DOHH2 (cell line): ENCODE measurements at regions not wholly inside any gene's neighbourhood (a gene's known extent, or its start where the extent isn't known, plus 50 kb on each side); places are given as distances from the start of the nearest gene placed in this dataset.

ENCODE experiments used
- CTCF ChIP-seq: fragments of 200-600 bp; sonication (generic); IDR thresholded peaks from one replicate; pipeline ENCODE4 v1.5.1; 2014; ENCODE audit warnings: antibody characterized with exemption, mild to moderate bottlenecking, low read depth, low read length; ENCODE audit not compliant: poor library complexity, severe bottlenecking
- EZH2phosphoT487 ChIP-seq: fragments of 200-600 bp; sonication (generic); IDR thresholded peaks from 2 replicates; pipeline ENCODE4 v1.6.1; 2017; ENCODE audit warnings: borderline replicate concordance, mild to moderate bottlenecking, antibody characterized with exemption, low read length, moderate library complexity, mixed read lengths

DNA sequence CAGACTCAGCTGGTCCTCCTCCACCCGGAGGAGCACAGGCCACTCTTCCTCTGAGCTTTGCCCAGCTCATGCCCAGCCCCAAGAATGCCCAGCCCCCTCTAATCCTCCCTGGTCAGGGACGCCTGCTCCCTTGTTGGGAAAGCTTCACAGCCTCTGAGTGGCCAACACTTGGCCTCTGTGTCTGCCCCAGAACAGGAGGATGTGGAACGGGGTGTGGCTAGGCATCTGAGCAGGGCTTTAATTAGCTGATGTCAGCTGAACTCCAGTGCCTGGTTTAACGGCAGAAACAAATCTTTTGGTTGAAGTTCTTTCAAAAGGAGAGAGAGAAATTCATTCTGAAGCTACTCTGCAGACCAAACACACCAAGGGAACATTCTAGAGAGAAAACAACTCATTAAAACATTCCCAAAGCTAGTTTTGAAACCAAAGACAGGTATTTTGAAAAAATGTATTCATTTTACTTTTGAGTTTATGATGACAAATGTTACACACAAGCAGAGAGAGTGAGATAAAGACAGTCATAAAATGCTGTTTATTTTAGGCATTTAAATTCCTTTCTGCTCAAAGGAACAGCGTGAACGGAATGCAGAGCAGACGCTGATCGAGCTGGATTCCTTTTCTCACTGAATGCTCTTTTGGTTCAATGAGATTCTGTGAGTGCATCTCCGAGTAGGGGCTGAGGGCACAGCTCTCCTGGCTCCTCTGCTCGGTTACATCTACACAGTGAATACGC lies 63.8 kb downstream of the RTP5 start:
- no peak for TF ChIP-seq CTCF
- no peak for TF ChIP-seq EZH2phosphoT487
